ENCODE measurements at regions not wholly inside any gene's neighbourhood (a gene's known extent, or its start where the extent isn't known, plus 50 kb on each side); places are given as distances from the start of the nearest gene placed in this dataset.

DNA sequence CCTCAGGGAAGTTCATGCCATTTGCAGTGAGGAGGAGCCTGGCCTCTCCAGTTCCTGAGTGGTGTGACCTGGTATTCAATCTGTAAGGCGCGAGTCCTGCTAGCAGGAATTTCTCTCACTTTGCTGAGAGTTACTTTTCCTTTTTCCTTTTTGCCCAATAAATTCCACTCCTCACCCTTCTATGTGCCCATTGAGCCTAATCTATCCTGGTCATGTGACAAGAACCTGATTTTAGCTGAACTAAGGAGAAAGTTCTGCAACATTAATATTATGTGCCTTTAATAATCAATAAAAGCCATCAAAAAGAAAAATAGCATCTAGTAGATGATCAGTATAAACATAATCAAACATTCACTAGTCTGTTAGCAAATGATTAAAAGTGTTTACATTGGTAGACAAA is 136.1 kb upstream of the POGK start:
- no peak overlapping the region for H3K9ac ChIP-seq (ENCODE audit: low read length in 3 of 3)
- H3K36me3 ChIP-seq (ENCODE audit: control insufficient read depth in 2 of 3, insufficient read depth in 3 of 3, low read length in 3 of 3) = no peaks in the 10 kb centered on the region
- no peaks in the 10 kb centered on the region for H3K9me3 ChIP-seq (ENCODE audit: control insufficient read depth in 2 of 3, insufficient read depth in 1 of 3, low read length in 3 of 3)
- no peak for TF ChIP-seq CTCF (IDR thresholded peaks at IDR 0.05; ENCODE audit: borderline replicate concordance, extremely low read depth, insufficient read depth)
- DNase-seq = no peak
- intact Hi-C loops (cut with DNase I) = no loop called here
- FAIRE-seq = no peak
- H3K27ac ChIP-seq (ENCODE audit: low read depth in 2 of 2, low read length in 2 of 2) = no peak overlapping the region
- H3K4me1 ChIP-seq (ENCODE audit: control insufficient read depth in 2 of 3, insufficient read depth in 2 of 3, low read depth in 1 of 3, low read length in 3 of 3) = no peaks in the 10 kb centered on the region
- H3K4me3 ChIP-seq (ENCODE audit: low read length in 3 of 3) = no peak overlapping the region
- no peaks in the 10 kb centered on the region for H3K27me3 ChIP-seq (ENCODE audit: control insufficient read depth, insufficient read depth, low read length)

GRCh38 chr1:166703726-166704462 is 135.4 kb upstream of the POGK start:
- H3K27ac ChIP-seq (ENCODE audit: low read depth in 2 of 2, low read length in 2 of 2) = no peak overlapping the region
- no peaks in the 10 kb centered on the region for H3K36me3 ChIP-seq (ENCODE audit: control insufficient read depth in 2 of 3, insufficient read depth in 3 of 3, low read length in 3 of 3)
- H3K4me3 ChIP-seq (ENCODE audit: low read length in 3 of 3) = no peak overlapping the region
- no peak overlapping the region for H3K9ac ChIP-seq (ENCODE audit: low read length in 3 of 3)
- DNase-seq (no peak), FAIRE-seq (no peak)
- intact Hi-C loops (cut with DNase I) = no loop called here
- no peaks in the 10 kb centered on the region for H3K27me3 ChIP-seq (ENCODE audit: control insufficient read depth, insufficient read depth, low read length)
- no peak for TF ChIP-seq CTCF (IDR thresholded peaks at IDR 0.05; ENCODE audit: borderline replicate concordance, extremely low read depth, insufficient read depth)
- no peaks in the 10 kb centered on the region for H3K4me1 ChIP-seq (ENCODE audit: control insufficient read depth in 2 of 3, insufficient read depth in 2 of 3, low read depth in 1 of 3, low read length in 3 of 3)
- no peaks in the 10 kb centered on the region for H3K9me3 ChIP-seq (ENCODE audit: control insufficient read depth in 2 of 3, insufficient read depth in 1 of 3, low read length in 3 of 3)

GRCh38 chr1:166705376-166706289 is 133.6 kb upstream of the POGK start:
- no peak for TF ChIP-seq CTCF (IDR thresholded peaks at IDR 0.05; ENCODE audit: borderline replicate concordance, extremely low read depth, insufficient read depth)
- H3K27ac ChIP-seq (ENCODE audit: low read depth in 2 of 2, low read length in 2 of 2) = no peak overlapping the region
- no peak overlapping the region for H3K4me3 ChIP-seq (ENCODE audit: low read length in 3 of 3)
- no peaks in the 10 kb centered on the region for H3K9me3 ChIP-seq (ENCODE audit: control insufficient read depth in 2 of 3, insufficient read depth in 1 of 3, low read length in 3 of 3)
- intact Hi-C loops (cut with DNase I) = no loop called here
- H3K36me3 ChIP-seq (ENCODE audit: control insufficient read depth in 2 of 3, insufficient read depth in 3 of 3, low read length in 3 of 3) = no peaks in the 10 kb centered on the region
- no peak overlapping the region for H3K9ac ChIP-seq (ENCODE audit: low read length in 3 of 3)
- H3K27me3 ChIP-seq (ENCODE audit: control insufficient read depth, insufficient read depth, low read length) = no peaks in the 10 kb centered on the region
- no peak for FAIRE-seq
- no peak for DNase-seq
- H3K4me1 ChIP-seq (ENCODE audit: control insufficient read depth in 2 of 3, insufficient read depth in 2 of 3, low read depth in 1 of 3, low read length in 3 of 3) = no peaks in the 10 kb centered on the region
